Activated CD8-positive, alpha-beta memory T cell treated with anti-CD3 and anti-CD28 coated beads for 36 hours (primary cell): ENCODE measurements at regions not wholly inside any gene's neighbourhood (a gene's known extent, or its start where the extent isn't known, plus 50 kb on each side); places are given as distances from the start of the nearest gene placed in this dataset.

Experiments
- CTCF ChIA-PET: fragments of 350-600 bp; sonication (Branson Sonifier 250); formaldehyde crosslinking; loops from one replicate; lab custom pipeline; 2021; ENCODE audit warnings: antibody characterized with exemption; lab: Charles Lee
- POLR2A ChIA-PET: fragments of 350-600 bp; sonication (Branson Sonifier 250); formaldehyde crosslinking; loops from one replicate; lab custom pipeline; 2021; ENCODE audit warnings: antibody characterized with exemption; lab: Charles Lee

DNA sequence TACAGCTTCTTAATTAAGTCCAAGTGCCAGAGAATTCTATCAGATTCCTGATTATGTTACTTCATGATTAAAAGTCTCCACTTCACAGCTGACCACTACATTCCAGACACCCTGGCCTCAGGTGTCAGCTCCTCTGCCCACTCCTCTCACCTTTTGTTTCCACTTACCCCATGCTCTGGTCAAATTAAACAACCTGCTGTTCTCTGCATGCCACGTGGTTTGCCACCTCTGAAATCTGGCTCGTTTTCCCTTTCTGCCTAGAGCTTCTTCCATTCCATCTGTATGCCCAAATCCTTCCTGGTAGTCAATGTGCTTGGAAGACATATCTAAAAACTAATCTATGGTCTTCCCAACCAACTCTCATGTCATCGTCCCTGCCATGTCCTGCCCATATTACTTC lies 158.6 kb downstream of the ICE1 start:
- CTCF ChIA-PET = interaction anchor here (0.7 kb wide), 1 partner anchor 544 kb away, joined by 4 read pairs; no protein-coding TSS in a partner anchor
- POLR2A ChIA-PET = no interaction called here

- ChIA-PET POLR2A (no interaction called here), CTCF (no interaction called here)
Measured at GRCh38 chr5:5576744-5577143, 154.3 kb downstream of the ICE1 start.

DNA sequence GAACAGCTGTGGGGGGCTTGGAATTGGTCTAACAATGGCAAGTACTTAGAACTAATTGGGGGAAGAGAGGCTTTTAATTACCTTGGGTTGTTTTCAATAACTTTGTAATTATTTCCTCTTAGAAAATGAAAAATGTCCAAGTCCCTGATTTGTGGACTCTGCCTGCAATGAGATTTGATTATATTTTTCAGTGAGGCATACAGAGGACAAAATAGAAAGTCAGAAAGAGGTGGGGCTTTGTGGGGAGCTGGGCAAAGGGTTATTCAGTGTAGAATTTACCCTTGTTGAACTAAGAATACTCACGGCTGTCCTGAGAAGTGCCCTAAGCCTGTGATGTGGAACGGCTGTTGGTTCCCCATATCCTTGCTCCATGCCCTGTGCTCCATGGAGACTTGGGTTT lies 153.0 kb downstream of the ICE1 start:
- CTCF ChIA-PET = no interaction called here
- POLR2A ChIA-PET = no interaction called here

DNA sequence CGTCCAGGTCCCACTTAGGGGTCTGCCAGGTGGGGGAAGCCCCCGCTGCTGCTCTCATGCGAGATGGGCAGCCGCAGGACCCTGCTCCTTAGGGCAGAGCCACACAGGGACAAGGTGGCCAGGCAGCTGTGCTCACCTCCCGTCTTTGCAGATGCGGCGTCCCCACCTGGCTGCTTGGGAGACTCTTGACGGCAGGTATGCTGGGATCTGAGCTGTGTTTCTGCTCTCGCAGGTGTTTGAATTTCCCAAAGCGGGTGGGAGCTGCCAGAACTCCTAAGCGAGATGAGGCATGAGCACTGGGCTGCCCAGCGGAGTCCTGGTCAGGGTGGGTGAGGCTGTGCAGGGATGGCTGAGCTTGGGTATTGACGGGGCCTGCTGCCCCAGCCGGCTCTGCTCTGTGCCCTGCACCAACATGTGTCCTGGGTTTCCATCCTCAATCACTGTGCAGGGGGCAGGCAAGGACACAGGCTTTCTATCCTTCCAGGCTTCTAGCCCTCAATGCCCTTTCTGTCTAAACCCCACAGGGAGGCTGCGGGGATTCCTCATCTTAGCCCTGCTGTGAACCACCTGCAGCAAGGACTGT lies 151.4 kb downstream of the ICE1 start:
- POLR2A ChIA-PET = no interaction called here
- CTCF ChIA-PET = no interaction called here

DNA sequence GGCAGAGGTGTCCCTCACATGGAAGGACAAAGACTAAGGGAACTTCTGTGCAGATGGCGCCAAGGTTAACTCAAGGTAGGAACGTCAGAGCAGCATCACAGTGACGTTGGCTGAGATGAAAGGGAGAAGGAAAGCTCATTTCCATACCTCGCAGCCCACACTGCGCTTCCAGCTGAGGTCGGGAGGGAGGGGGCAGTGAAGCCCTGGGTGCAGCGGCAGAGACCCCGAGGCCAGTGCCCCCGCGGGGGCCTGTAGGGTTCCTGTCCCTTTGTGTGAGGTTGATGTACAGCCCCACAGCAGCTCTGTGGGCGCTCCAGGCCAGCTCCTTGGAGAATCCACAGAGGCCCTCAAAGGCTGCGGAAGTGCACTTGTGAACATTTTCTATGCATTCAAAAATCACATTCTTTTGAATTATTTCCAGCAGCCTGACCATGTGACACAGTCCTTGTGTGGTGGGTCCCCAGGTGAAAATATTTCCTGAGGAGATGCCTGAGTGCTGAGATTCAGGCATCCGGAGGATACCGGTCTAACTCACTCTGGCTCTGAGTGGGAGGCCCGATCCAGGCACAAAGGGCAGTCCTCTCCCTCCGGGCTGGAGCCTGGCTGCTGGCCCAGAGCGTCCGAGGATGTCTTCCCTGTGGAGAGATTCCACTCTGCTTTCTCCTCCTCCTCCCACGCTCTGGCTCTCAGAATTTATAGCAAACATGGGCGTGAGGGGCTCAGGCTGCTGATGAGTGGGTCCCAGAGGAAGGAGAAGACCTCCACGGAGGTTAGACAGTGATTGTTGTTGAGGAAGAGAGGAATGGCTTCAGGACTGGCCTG lies 150.7 kb downstream of the ICE1 start:
- CTCF ChIA-PET = no interaction called here
- POLR2A ChIA-PET = no interaction called here

DNA sequence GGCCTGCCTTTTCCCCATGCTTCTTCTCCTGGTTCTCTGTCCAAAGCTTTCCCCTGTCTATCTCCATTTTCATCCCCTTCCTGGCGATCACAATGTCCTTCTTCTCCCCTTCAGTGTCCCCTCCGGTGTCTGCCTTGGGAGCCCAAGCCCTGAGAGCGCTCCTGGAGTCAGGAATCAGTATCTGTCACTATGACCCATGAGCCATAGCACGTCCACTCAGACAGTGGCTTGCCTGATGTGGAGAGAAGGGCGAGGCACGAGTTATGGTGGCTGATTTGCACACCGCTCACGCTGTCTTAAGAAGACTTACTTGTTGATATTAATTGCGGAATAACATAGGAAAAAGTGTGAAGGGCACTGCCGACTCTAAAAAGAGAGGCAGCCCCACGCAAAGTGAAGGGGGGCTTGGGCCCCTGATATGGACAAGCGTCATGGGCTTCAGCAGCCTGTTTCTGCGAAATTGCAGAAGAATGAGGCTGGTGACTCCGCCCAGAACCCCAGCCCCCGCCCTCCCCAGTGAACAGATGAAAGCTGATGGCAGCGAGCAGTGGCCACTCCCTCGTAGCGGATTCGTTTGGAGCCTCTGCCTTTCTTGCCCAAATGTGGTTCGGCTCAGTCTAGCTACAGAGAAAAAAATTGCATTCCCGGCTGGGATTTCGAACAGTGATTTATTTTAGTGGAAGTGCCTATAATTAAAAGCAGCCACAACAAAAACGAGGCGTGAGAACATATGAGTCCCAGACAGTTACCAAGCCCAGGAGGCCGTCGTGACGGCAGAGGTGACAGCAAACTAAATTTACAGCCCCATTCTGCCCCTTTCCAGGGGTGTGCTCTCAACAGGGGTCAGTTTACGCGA lies 149.8 kb downstream of the ICE1 start:
- ChIA-PET CTCF (no interaction called here), POLR2A (no interaction called here)

DNA sequence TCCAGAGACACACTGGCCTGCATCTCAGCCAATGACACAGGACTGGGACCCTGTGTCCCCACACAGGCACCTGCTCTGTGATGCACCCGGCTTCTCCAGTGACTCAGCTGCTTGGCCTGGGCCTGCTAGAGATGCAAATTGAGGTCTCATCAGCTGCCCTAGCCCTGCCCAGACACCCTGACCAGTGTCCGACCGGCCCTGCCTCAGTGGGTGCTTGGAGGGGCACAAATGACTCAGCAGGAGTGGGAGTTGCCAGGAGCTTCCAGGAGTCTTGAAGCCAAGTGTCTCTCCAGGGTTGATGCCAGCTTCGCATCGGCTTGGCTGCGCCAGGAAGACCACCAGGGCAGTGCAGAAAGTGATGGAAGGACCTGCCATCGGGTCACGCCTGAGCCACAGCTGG lies 148.2 kb downstream of the ICE1 start:
- CTCF ChIA-PET = no interaction called here
- POLR2A ChIA-PET = no interaction called here

DNA sequence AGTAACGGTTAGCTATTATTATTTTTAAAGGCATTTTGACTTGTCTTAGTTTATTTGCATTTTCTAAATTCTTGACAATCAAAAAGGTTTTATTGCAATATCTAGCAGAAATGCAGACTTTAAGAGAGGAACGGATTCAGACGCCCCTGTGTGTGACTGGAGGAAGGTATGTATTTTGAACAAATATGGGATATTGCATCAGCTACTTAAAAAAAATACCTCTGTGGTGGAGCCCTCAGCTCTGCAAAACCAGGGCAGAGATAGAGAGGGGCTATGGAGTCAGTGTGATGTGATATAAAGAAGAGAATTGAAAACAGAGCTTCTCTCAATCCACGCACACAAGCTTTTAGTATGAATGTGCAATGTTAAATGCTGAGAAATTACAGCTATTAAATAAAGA lies 142.4 kb downstream of the ICE1 start:
- CTCF ChIA-PET = no interaction called here
- POLR2A ChIA-PET = no interaction called here

GRCh38 chr5:5560016-5560415 lies 137.5 kb downstream of the ICE1 start:
- POLR2A ChIA-PET = no interaction called here
- CTCF ChIA-PET = no interaction called here

GRCh38 chr5:5558638-5559527 lies 136.4 kb downstream of the ICE1 start:
- ChIA-PET CTCF (no interaction called here), POLR2A (no interaction called here)

GRCh38 chr5:5558102-5558501 lies 135.6 kb downstream of the ICE1 start:
- ChIA-PET POLR2A (no interaction called here), CTCF (no interaction called here)

- CTCF ChIA-PET = no interaction called here
- POLR2A ChIA-PET = no interaction called here
Measured at GRCh38 chr5:5551499-5551898, 129.0 kb downstream of the ICE1 start.

- POLR2A ChIA-PET = no interaction called here
- CTCF ChIA-PET = no interaction called here
Measured at GRCh38 chr5:5546408-5546807, 123.9 kb downstream of the ICE1 start.

DNA sequence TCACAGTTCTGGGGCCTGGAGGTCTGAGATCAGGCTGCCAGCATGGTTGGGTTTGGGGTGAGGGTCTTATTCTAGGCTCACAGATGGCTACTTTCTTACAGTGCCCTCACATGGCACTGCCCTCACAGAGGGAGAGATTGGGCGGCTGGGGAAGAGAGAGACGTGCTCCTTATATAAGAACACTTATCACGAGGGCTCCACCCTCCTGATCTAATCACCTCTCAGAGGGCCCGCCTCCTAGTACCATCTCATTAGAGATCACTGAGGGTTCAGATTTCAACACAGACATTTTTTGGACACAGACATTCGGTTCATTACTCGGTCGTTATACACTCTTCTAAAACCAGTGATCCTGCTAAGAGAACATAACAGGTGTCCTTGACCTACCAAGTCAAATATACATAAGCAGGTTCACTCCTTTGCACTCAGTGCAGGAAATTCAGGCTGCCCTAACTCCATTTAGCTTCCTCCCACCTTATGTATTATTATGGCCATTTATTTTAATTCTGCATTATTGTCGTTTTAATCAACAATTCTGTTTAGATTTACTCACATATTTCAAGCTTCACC lies 121.7 kb downstream of the ICE1 start:
- CTCF ChIA-PET = no interaction called here
- POLR2A ChIA-PET = no interaction called here

- ChIA-PET CTCF (no interaction called here), POLR2A (no interaction called here)
Measured at GRCh38 chr5:5542654-5543053, 120.2 kb downstream of the ICE1 start.

DNA sequence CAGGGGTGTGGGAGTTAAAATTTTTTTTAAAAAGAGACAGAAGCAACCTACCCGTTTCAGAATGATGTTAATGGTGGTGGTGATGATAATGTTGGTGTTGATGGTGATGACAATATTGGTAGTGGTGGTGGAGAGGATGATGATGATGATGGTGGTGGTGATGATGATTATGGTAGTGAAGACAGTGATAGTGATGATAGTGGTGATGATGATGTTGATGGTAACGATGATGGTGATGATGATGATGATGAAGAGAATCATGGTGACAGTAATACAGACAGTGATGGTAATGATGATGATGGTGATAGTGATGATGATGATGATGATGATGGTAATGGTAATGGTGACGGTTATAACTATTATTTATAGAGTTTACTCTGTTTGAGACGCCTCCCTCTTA lies 117.6 kb downstream of the ICE1 start:
- ChIA-PET CTCF (no interaction called here), POLR2A (no interaction called here)
